Pancreas (tissue), 10 donors: ENCODE measurements at regions not wholly inside any gene's neighbourhood (a gene's known extent, or its start where the extent isn't known, plus 50 kb on each side); places are given as distances from the start of the nearest gene placed in this dataset.

Source experiments
- ATAC-seq, 4 donors: fragments of 200-7000 bp; cut with Tn5 transposase; one replicate each; pipeline versions ENCODE4 v1.8.0 to v1.9.1; 2020; ENCODE audit warnings: mild to moderate bottlenecking in 4 of 4, moderate library complexity in 4 of 4
- DNase-seq, 6 donors: peaks; one replicate each; pipeline ENCODE4 v3.0.0-alpha.2; 2020
- FAIRE-seq: peaks from 2 replicates; lab custom pipeline; 2012; peaks lifted over from hg19 to GRCh38; lab: Jason Lieb, UNC
- H3K27ac ChIP-seq, 4 donors: fragments of 200-600 bp; sonication (generic); 1 replicate in 3 of 4; 2 replicates in 1 of 4; pipeline versions ENCODE4 v1.5.0 to v1.8.0; 2020
- H3K27me3 ChIP-seq, 4 donors: fragments of 200-600 bp; one replicate each; pipeline ENCODE4 v1.8.0; 2021
- H3K36me3 ChIP-seq, 3 donors: fragments of 200-600 bp; sonication (generic) in 1 of 3; one replicate each; pipeline versions ENCODE4 v1.5.0 to v1.8.0; 2020 to 2021
- H3K4me1 ChIP-seq, 3 donors: fragments of 200-600 bp; one replicate each; pipeline ENCODE4 v1.8.0; 2021
- H3K4me3 ChIP-seq, 4 donors: fragments of 200-600 bp; sonication (generic) in 2 of 4; one replicate each; pipeline versions ENCODE4 v1.5.0 to v1.8.0; 2020 to 2021
- H3K9me3 ChIP-seq, 4 donors: fragments of 200-600 bp; one replicate each; pipeline ENCODE4 v1.8.0; 2021
- CTCF ChIP-seq, 4 donors: fragments of 200-600 bp; sonication (generic) in 3 of 4; IDR thresholded peaks; one replicate each; pipeline versions ENCODE4 v1.5.0 to v1.8.0; 2021; ENCODE audit warnings: antibody characterized with exemption in 4 of 4
- WGBS, 2 donors: extraction: QIAGEN DNeasy Blood & Tissue Kit; methylation state at CpG; one replicate each; pipeline ENCODE4 v1.1.7; 2013; 5-methylcytosine and 5-hydroxymethylcytosine counted together
- intact Hi-C, 3 donors: fragments of 100-400 bp; cut with DNase I; formaldehyde crosslinking; loops; one replicate each; pipeline versions ENCODE4 v1.11.1 to v1.14.2; 2022
- donor health status: healthy with polysubstance abuse.
- donor health status: DM: no; HTN: no; CAD: no; lungs with moderate emphysema.
- donor health status: DM: no; HTN: no; CAD: no.
- donor health status: control.
- donor health status: control.
- donor health status: Bipolar disorder and iron deficiency.
- donor health status: DM: yes; HTN: yes; CAD: no.
- donor health status: DM: no; HTN: no; CAD: no.
- donor health status: DM: no; HTN: no; CAD: no.
- donor health status: DM: yes; HTN: yes; CAD: no.

GRCh38 chr18:30350263-30350662 is 692.3 kb downstream of the DSC3 start:
- Histone ChIP-seq H3K9me3 (no peaks in the 10 kb centered on the region), H3K27me3 (peaks cover 0 to 5% (median 0%) of the 10 kb centered on the region in 4 donors), H3K27ac (no peak overlapping the region), H3K4me1 (no peaks in the 10 kb centered on the region), H3K4me3 (no peak overlapping the region), H3K36me3 (no peaks in the 10 kb centered on the region)
- intact Hi-C loops = no loop called here
- TF ChIP-seq CTCF (IDR thresholded peaks at IDR 0.05) = no peak
- no peak for ATAC-seq
- DNase-seq = no peak
- WGBS, 2 donors = 33 to 47% methylated on average over 1 of the region's 1 CpG
- FAIRE-seq = no peak

GRCh38 chr18:30343090-30343489 is 699.5 kb downstream of the DSC3 start:
- H3K4me1 ChIP-seq = no peaks in the 10 kb centered on the region
- H3K36me3 ChIP-seq = no peaks in the 10 kb centered on the region
- no peak for FAIRE-seq
- 26 to 32% methylated on average over 2 of the region's 2 CpGs for WGBS, 2 donors
- no peak overlapping the region for H3K4me3 ChIP-seq
- no peak for ATAC-seq
- TF ChIP-seq CTCF (IDR thresholded peaks at IDR 0.05) = no peak
- no peak overlapping the region for H3K27ac ChIP-seq
- H3K9me3 ChIP-seq = no peaks in the 10 kb centered on the region
- DNase-seq = no peak
- intact Hi-C loops = no loop called here
- H3K27me3 ChIP-seq = no peaks in the 10 kb centered on the region

DNA sequence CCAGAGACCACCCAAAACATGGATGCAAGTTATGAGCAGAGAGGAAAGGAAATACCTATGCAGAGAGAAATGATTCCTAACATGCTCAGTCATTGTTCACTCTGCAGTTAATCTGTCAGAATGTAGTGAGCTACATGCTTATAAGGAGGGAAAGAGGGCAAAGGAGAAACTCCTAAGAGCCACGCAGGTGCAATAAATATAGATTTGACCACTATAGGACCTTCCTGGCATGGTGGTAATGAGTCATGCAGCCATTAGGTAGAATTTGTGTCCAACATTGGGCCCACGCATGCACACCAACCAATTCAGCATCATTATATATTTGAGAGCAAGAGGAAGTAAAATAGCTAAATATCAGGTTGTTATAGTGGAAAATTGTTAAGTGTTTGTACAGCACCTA is 699.9 kb downstream of the DSC3 start:
- no peak for ATAC-seq
- no peak overlapping the region for H3K4me3 ChIP-seq

GRCh38 chr18:30334781-30335180 is 707.8 kb downstream of the DSC3 start:
- intact Hi-C loops = no loop called here
- Histone ChIP-seq H3K4me1 (no peaks in the 10 kb centered on the region), H3K9me3 (no peaks in the 10 kb centered on the region), H3K27me3 (no peaks in the 10 kb centered on the region), H3K27ac (no peak overlapping the region), H3K4me3 (no peak overlapping the region), H3K36me3 (no peaks in the 10 kb centered on the region)
- TF ChIP-seq CTCF (IDR thresholded peaks at IDR 0.05) = no peak
- WGBS, 2 donors = 71 to 82% methylated on average over 7 of the region's 7 CpGs
- no peak for FAIRE-seq
- DNase-seq = no peak
- ATAC-seq = no peak

More for the DNA sequence above, 699.9 kb downstream of the DSC3 start:
- no peak for TF ChIP-seq CTCF (IDR thresholded peaks at IDR 0.05)
- no peaks in the 10 kb centered on the region for H3K27me3 ChIP-seq
- intact Hi-C loops = no loop called here
- no peaks in the 10 kb centered on the region for H3K9me3 ChIP-seq
- H3K27ac ChIP-seq = no peak overlapping the region
- H3K36me3 ChIP-seq = no peaks in the 10 kb centered on the region
- DNase-seq = no peak
- no peaks in the 10 kb centered on the region for H3K4me1 ChIP-seq
- no peak for FAIRE-seq
- WGBS, 2 donors = 64 to 71% methylated on average over 2 of the region's 2 CpGs

DNA sequence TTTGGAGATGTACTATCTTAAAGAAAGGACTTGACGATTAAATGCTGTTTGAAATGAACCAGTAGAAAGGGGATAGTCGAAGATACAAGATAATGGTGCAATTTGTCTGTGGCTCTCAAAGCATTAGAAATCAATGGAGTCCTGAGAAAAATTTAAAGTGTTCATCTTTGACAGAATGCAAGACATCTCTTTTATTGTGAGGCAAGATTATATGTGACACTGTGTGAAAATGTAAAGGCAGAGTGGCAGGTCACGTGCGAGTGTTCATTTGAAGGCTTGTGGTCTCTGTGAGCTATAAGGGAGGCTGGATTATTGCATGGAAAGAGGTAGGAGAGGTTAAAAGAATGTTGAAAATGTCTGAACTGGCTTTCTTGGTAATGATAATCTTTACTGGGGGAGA is 709.2 kb downstream of the DSC3 start:
- no peak for FAIRE-seq
- no peak for ATAC-seq
- intact Hi-C loops = no loop called here
- no peak for TF ChIP-seq CTCF (IDR thresholded peaks at IDR 0.05)
- 66 to 81% methylated on average over 4 of the region's 4 CpGs for WGBS, 2 donors
- Histone ChIP-seq H3K27me3 (no peaks in the 10 kb centered on the region), H3K27ac (no peak overlapping the region), H3K36me3 (no peaks in the 10 kb centered on the region), H3K4me1 (no peaks in the 10 kb centered on the region), H3K9me3 (no peaks in the 10 kb centered on the region), H3K4me3 (no peak overlapping the region)
- DNase-seq = no peak
